IgD-negative memory B cell (primary cell): ENCODE measurements at regions not wholly inside any gene's neighbourhood (a gene's known extent, or its start where the extent isn't known, plus 50 kb on each side); places are given as distances from the start of the nearest gene placed in this dataset.

Experiments used
- H3K27ac Mint-ChIP-seq, 3 donors: one replicate each; pipeline ENCODE4 v1.8.0; 2020 to 2022; ENCODE audit warnings: mild to moderate bottlenecking in 3 of 3, mixed read lengths in 3 of 3, moderate library complexity in 1 of 3
- H3K27me3 Mint-ChIP-seq: one replicate; pipeline ENCODE4 v1.8.0; 2021; ENCODE audit warnings: mixed read lengths
- H3K36me3 Mint-ChIP-seq: one replicate; pipeline ENCODE4 v1.8.0; 2020; ENCODE audit warnings: mild to moderate bottlenecking, mixed read lengths
- H3K4me1 Mint-ChIP-seq, 3 donors: one replicate each; pipeline ENCODE4 v1.8.0; 2020 to 2022; ENCODE audit warnings: mixed read lengths in 3 of 3, mild to moderate bottlenecking in 1 of 3
- H3K4me3 Mint-ChIP-seq, 4 donors: one replicate each; pipeline ENCODE4 v1.8.0; 2020 to 2022; ENCODE audit warnings: mild to moderate bottlenecking in 4 of 4, mixed read lengths in 4 of 4, moderate library complexity in 3 of 4
- H3K9me3 Mint-ChIP-seq, 3 donors: one replicate each; pipeline ENCODE4 v1.8.0; 2020 to 2021; ENCODE audit warnings: mixed read lengths in 3 of 3, mild to moderate bottlenecking in 1 of 3

DNA sequence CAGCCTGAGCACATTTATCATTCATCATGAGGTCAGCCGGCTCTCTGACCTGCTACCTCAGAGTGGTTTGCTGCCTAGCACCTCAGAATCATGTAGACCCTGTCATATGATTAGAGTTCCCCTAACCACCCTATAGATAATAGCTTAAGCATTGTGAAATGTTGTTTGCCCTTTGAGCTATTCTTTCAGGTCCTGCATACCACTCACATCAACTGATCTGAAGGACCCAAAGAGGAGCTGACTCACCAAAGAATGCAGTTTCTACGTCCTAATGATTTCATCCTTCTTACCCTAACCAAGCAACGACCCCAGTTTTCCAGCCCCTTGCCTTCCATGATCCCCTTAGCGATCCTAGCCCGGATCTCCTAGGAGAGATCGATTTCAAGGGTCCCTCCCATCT lies 527.9 kb downstream of the SOX5 start:
- H3K36me3 Mint-ChIP-seq: no peaks in the 10 kb centered on the region
- H3K27ac Mint-ChIP-seq: no peak overlapping the region
- peaks cover 0 to 3% (median 2%) of the 10 kb centered on the region in 3 donors for H3K9me3 Mint-ChIP-seq
- H3K4me3 Mint-ChIP-seq: no peak overlapping the region
- H3K4me1 Mint-ChIP-seq: no peaks in the 10 kb centered on the region
- H3K27me3 Mint-ChIP-seq: peaks cover 4% of the 10 kb centered on the region

DNA sequence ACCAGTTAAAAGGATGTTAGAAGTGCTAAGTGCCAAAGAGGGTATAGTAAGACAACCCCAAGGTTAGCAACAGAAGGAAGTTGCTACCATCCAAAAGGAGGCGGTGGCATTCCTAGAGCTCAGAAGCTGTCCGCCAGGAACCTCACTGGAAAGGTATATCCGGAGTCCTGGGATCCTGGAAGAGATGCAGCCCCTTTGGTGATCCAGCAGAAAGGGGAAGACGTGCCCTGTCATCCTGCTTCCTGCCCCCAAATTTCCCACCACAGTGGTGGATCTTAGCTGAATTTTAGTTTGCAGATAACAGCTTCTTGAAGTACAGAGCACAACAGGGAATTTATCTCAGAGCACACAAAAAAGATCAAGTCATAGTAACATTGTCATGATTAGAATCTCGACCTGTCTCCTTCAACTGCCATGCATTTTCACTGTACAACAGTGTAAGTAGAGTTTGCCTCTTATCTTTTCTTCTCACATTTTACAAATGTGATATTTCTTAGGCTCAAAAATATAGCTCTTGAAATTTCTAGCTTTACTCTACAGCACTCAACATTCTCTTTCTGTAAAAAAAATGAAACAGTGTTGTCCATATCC lies 526.3 kb downstream of the SOX5 start:
- Mint-ChIP-seq H3K27ac (no peak overlapping the region), H3K36me3 (no peaks in the 10 kb centered on the region), H3K27me3 (peaks cover 6% of the 10 kb centered on the region), H3K4me3 (no peak overlapping the region), H3K9me3 (peaks cover 0 to 3% (median 2%) of the 10 kb centered on the region in 3 donors), H3K4me1 (no peaks in the 10 kb centered on the region)

DNA sequence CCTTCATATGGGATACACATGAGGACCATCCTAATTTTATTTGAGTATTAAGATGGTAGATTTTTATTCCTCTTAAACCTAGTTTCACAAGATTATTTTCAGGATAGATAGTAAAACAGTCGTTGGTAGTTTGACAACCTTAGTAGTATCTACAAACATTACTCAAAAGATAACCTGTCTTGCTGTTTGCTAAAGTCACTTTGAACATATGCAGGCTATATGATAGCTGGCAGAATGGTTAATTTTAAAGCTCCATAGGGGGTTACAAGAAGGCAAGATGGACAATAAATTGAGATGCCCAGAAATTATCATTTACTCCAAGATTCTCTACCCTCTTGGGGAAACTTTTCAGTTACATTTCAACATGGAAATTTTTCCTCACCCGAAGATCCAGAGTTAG lies 525.7 kb downstream of the SOX5 start:
- Mint-ChIP-seq H3K27ac (no peak overlapping the region), H3K9me3 (peaks cover 0 to 3% (median 2%) of the 10 kb centered on the region in 3 donors)

DNA sequence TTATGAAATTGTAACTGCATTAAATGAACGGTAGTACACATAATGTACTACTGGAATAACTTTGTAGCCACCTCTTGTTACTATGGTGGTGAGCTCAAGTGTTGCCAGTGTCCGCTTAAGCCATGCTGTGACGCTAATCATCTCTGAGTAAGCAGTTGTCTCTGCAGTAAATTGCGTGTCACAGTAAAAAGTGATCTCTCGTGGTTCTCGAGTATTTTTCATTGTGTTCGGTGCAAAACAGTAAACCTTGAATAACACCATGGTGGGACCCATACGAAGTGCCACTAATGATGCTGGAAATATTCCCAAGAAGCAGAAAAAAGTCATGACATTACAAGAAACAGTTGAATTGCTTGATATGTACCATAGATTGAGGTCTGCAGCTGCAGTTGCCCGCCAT lies 524.8 kb downstream of the SOX5 start:
- peaks cover 6% of the 10 kb centered on the region for H3K27me3 Mint-ChIP-seq
- H3K36me3 Mint-ChIP-seq: no peaks in the 10 kb centered on the region
- no peak overlapping the region for H3K4me3 Mint-ChIP-seq
- no peak overlapping the region for H3K27ac Mint-ChIP-seq
- peaks cover 0 to 3% (median 2%) of the 10 kb centered on the region in 3 donors for H3K9me3 Mint-ChIP-seq
- no peaks in the 10 kb centered on the region for H3K4me1 Mint-ChIP-seq

More for the DNA sequence above, 525.7 kb downstream of the SOX5 start:
- no peaks in the 10 kb centered on the region for H3K4me1 Mint-ChIP-seq
- H3K27me3 Mint-ChIP-seq: peaks cover 6% of the 10 kb centered on the region
- no peaks in the 10 kb centered on the region for H3K36me3 Mint-ChIP-seq
- H3K4me3 Mint-ChIP-seq: no peak overlapping the region

DNA sequence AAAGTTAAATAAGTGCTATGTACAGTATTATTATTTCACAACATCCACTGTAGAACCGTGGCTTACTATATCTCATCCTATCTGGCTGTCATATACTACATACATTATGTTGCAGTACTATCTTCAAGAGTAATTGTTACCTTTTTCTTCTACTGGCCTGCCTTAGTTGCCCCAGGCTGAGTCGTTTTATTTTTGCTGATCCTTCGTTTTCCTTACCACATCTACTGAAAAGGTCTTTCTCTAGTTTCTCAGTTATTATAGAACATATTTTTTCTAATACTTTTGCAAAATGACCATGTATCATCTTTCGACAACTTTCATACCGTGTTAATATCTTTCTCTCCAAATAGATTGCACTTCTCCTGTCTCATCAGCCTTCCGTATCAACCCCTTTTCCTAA lies 523.1 kb downstream of the SOX5 start:
- Mint-ChIP-seq H3K27ac (no peak overlapping the region), H3K4me1 (no peaks in the 10 kb centered on the region), H3K36me3 (no peaks in the 10 kb centered on the region), H3K9me3 (peaks cover 0 to 3% (median 2%) of the 10 kb centered on the region in 3 donors), H3K4me3 (no peak overlapping the region), H3K27me3 (peaks cover 6% of the 10 kb centered on the region)

DNA sequence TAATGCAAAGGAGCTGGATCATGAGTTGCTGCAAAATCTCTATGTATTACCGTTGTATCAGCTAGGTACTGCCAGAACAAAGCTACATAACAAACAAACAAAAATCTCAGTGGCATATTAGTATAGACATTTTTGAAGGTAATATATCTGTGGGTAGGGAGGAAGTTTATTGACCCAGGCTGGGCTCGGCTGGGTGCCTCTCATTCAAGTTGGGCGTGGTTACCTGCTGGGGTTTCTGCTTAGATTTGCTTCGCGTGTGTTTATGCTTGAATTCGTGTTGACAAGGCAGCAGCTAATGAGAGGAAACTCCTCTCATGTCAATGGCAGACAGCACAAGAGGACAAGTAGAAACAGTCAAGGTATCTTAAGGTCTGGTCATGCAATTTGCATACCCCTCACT lies 520.7 kb downstream of the SOX5 start:
- Mint-ChIP-seq H3K36me3 (no peaks in the 10 kb centered on the region), H3K9me3 (peaks cover 0 to 2% (median 0%) of the 10 kb centered on the region in 3 donors), H3K4me1 (no peaks in the 10 kb centered on the region), H3K4me3 (no peak overlapping the region), H3K27me3 (peaks cover 1% of the 10 kb centered on the region), H3K27ac (no peak overlapping the region)

DNA sequence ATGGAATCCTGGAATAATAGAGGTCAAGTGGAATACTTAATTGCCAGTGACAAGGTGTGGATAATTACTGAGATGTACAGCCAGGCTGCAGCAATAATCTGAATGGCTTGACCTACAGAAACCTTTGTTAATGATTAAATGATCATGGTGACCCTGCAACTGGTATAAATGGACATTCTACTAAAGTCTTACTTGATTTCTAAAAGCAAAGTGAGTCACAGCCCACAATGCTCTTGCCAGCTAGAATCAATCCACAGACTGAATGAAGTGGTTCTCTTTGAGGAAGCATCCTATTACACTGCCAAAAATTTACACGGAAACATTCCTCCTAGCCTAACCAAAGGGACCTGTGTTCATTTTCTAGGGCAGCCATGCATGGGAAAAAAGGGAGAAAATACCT lies 518.5 kb downstream of the SOX5 start:
- Mint-ChIP-seq H3K27me3 (peaks cover 1% of the 10 kb centered on the region), H3K9me3 (peaks cover 0 to 5% (median 0%) of the 10 kb centered on the region in 3 donors), H3K4me3 (no peak overlapping the region), H3K27ac (no peak overlapping the region), H3K36me3 (no peaks in the 10 kb centered on the region), H3K4me1 (no peaks in the 10 kb centered on the region)

DNA sequence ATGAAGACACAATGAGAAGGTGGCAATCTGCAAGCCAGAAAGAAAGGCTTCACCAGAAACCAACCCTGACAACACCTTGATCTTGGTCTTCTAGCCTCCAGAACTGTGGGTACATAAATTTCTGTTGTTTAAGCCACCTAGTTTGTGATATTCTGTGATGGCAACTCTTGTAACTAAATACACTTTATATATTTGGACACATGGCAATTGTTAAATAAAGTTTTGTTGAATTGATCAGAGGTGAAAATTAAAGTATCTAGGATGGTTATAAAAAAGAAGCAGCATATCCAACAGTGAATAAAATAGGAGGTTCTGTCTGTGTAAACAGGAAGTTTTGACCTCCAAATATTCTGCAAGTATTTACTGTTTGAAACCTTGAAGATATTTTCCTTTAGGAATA lies 516.3 kb downstream of the SOX5 start:
- H3K4me1 Mint-ChIP-seq: no peaks in the 10 kb centered on the region
- no peaks in the 10 kb centered on the region for H3K36me3 Mint-ChIP-seq
- H3K27ac Mint-ChIP-seq: no peak overlapping the region
- H3K27me3 Mint-ChIP-seq: no peaks in the 10 kb centered on the region
- H3K9me3 Mint-ChIP-seq: peaks cover 0 to 11% (median 4%) of the 10 kb centered on the region in 3 donors
- H3K4me3 Mint-ChIP-seq: no peak overlapping the region

DNA sequence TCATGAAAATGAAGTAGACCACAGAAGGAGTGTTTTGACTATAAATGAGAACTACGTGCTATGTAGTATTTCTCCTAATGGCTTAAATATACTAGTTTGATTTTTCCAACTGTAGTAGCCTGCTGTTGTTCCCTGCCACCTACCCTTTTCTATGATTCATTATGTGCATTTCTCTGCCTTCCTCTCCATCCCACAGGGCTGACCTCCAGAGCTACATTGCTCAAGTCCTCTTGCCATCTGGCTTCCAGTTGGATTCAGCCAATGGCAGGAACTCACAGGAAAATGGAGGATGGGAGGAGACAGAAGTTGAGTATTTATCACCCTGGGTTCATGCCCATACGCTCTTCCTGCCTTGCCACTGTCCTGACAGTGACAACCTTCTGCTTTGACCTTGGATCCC lies 515.3 kb downstream of the SOX5 start:
- Mint-ChIP-seq H3K27ac (no peak overlapping the region), H3K36me3 (no peaks in the 10 kb centered on the region), H3K4me3 (no peak overlapping the region), H3K27me3 (no peaks in the 10 kb centered on the region), H3K9me3 (peaks cover 2 to 15% (median 4%) of the 10 kb centered on the region in 3 donors), H3K4me1 (no peaks in the 10 kb centered on the region)

DNA sequence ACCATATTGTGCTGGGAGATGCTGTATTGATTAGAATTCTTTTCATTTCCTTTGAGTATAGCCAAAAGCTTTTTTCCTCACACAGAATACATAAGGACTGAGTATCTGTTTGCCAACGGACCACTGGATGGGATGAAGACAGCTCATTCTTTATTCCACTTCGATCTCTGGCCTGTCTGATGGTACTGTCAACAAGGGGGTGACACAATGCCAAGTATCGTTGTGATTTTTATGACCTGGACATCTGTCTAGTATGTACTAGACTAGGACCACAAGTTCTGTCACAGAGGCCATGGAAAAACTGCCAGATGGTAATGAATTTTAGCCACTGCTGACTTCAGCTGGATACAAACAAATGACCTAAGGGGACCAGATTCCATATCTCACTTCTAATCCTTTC lies 502.7 kb downstream of the SOX5 start:
- Mint-ChIP-seq H3K4me1 (no peaks in the 10 kb centered on the region), H3K27me3 (no peaks in the 10 kb centered on the region), H3K4me3 (no peak overlapping the region), H3K36me3 (no peaks in the 10 kb centered on the region), H3K27ac (no peak overlapping the region), H3K9me3 (peaks cover 0 to 4% (median 0%) of the 10 kb centered on the region in 3 donors)

DNA sequence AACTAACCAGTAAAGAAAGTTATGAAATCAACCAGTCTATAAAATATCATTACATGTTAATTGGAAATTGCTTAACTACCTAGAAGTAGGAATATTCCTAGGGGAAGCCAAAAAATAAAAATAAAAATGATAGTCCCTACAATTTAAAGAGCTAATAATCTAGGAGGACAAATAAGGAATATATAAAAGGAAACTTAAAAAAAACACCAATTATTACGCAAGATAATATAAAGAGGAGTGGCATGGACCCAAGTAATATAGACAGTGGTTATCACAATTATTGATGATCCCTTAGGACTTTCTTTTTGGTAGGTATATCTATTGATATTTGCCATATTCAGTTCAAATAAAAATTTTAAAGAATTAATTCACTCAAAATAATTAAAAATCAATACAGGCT lies 498.7 kb downstream of the SOX5 start:
- peaks cover 0 to 6% (median 0%) of the 10 kb centered on the region in 3 donors for H3K9me3 Mint-ChIP-seq
- no peak overlapping the region for H3K4me3 Mint-ChIP-seq
- H3K27ac Mint-ChIP-seq: no peak overlapping the region
- H3K27me3 Mint-ChIP-seq: no peaks in the 10 kb centered on the region
- H3K4me1 Mint-ChIP-seq: no peaks in the 10 kb centered on the region
- no peaks in the 10 kb centered on the region for H3K36me3 Mint-ChIP-seq

DNA sequence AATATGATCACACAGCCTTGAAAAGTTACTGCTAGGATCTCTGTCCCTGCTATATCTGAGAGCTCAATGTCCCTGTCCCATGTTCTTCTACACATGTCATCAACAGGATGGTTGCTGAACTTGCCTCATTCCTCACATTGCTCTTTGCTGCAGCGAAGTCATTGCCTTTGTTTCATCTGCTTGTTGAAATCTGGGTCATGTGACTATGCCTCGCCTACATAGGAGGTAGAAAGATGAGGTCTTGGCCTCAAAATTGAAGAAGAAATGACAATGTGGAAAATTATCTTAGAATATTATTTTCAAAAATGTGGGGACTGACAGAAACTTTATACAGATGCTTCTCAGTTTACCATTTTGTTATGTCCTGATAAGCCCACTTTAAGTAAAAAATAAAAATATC lies 494.2 kb downstream of the SOX5 start:
- Mint-ChIP-seq H3K27ac (no peak overlapping the region), H3K4me1 (no peaks in the 10 kb centered on the region), H3K9me3 (peaks cover 0 to 4% (median 0%) of the 10 kb centered on the region in 3 donors), H3K36me3 (no peaks in the 10 kb centered on the region), H3K27me3 (no peaks in the 10 kb centered on the region), H3K4me3 (no peak overlapping the region)

DNA sequence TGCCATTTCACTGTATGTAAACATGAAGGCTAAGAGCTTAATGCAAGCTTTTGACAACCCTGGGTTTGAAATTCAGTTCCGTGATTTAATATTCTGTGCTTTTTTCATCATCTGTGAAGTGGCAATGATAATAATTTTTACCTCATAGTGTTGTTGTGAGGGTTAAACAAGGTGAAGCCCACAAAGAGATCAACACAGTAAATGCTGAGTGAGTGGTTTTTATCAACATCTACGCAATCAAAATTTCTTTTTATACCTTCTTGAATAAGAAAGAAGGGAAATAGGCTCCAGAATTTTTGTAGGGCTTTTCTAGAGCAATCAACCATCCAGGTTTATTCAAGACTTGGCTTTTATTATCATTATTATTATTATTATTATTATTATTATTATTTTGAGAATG lies 490.8 kb downstream of the SOX5 start:
- Mint-ChIP-seq H3K36me3 (no peaks in the 10 kb centered on the region), H3K4me1 (no peaks in the 10 kb centered on the region), H3K9me3 (peaks cover 0 to 10% (median 1%) of the 10 kb centered on the region in 3 donors), H3K27me3 (no peaks in the 10 kb centered on the region), H3K4me3 (no peak overlapping the region), H3K27ac (no peak overlapping the region)

DNA sequence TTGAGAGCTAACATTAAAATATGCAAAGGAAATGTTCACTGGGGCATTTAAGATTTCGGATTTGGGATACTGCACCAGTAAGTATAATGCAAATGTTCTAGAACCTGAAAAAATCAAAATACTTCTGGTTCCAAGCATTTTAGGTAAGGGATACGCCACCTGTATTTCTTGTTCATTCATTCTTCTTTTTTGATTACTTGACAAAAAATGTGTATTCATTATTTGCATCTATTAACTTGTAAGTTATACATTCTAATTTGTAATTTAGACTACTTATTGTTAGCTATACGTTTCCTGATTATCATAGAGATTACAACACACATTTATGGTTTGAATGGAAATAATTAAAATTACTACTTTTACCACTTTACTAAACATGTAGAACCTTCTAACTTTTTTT lies 486.9 kb downstream of the SOX5 start:
- H3K27ac Mint-ChIP-seq: no peak overlapping the region
- H3K9me3 Mint-ChIP-seq: peaks cover 4 to 18% (median 10%) of the 10 kb centered on the region in 3 donors
- H3K4me1 Mint-ChIP-seq: no peaks in the 10 kb centered on the region
- H3K36me3 Mint-ChIP-seq: peaks cover 3% of the 10 kb centered on the region
- no peak overlapping the region for H3K4me3 Mint-ChIP-seq
- no peaks in the 10 kb centered on the region for H3K27me3 Mint-ChIP-seq

DNA sequence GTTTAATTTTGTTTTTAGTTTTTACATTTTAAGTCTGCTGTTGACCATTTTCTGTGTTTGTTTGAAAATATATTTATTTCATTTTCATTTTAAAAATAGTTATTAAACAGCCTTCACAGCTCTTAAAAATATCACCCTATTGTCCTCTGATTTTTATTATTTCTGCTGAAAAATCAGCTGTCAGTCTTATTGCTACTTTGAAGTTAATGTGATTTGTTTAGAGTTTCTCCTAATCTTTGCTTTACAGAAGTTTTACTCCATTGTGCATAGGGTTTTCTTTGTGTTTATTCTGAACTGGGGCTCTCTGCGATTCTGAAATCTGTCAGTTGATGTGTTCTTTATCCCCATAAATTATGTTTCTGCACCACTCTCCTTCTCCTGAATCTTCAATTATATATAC lies 486.3 kb downstream of the SOX5 start:
- H3K27me3 Mint-ChIP-seq: no peaks in the 10 kb centered on the region
- no peaks in the 10 kb centered on the region for H3K4me1 Mint-ChIP-seq
- peaks cover 3% of the 10 kb centered on the region for H3K36me3 Mint-ChIP-seq
- H3K4me3 Mint-ChIP-seq: no peak overlapping the region
- peaks cover 7 to 23% (median 10%) of the 10 kb centered on the region in 3 donors for H3K9me3 Mint-ChIP-seq
- no peak overlapping the region for H3K27ac Mint-ChIP-seq

DNA sequence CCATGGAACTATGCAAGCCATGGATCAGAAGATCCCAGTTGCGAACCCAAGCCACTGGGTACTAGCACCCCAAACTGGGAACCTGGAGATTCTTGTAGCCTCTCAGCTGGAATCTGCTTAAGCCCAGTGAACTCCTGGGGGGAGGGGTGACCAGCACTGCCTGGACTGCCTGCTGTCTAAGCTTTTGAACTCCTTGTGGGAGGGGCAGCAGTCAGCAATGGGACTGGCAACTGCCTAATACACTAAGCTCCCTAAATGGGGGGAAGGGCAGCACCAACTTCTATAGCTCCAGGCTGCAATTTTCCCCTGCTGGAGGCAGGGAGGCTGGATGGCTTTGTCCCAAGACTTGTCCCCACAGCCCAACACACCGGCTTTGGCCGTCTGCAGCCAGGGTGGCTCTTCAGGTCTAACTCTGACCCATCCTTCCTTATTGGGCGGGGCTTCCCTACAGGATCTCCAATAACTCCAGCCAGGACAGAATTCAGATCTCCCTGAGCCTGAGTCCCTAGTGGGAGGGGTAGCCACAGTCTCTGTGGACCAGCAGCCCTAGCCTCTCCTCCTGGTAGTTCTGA lies 485.1 kb downstream of the SOX5 start:
- Mint-ChIP-seq H3K4me3 (no peak overlapping the region), H3K4me1 (no peaks in the 10 kb centered on the region), H3K36me3 (peaks cover 3% of the 10 kb centered on the region), H3K27ac (no peak overlapping the region), H3K27me3 (no peaks in the 10 kb centered on the region), H3K9me3 (peaks cover 9 to 23% (median 10%) of the 10 kb centered on the region in 3 donors)
